B cell (primary cell): ENCODE measurements at regions not wholly inside any gene's neighbourhood (a gene's known extent, or its start where the extent isn't known, plus 50 kb on each side); places are given as distances from the start of the nearest gene placed in this dataset.

Source experiments
- ATAC-seq: fragments of 200-7000 bp; cut with Tn5 transposase; one replicate; pipeline ENCODE4 v1.10.0; 2021; ENCODE audit warnings: low read depth, mild to moderate bottlenecking, moderate number of reproducible peaks, moderate library complexity
- CTCF ChIA-PET: fragments of 350-600 bp; sonication (Branson Sonifier 250); formaldehyde crosslinking; loops from one replicate; lab custom pipeline; 2021; ENCODE audit warnings: antibody characterized with exemption, inconsistent platforms; lab: Charles Lee
- POLR2A ChIA-PET: fragments of 350-600 bp; sonication (Branson Sonifier 250); formaldehyde crosslinking; loops from one replicate; lab custom pipeline; 2021; ENCODE audit warnings: antibody characterized with exemption; lab: Charles Lee
- DNase-seq: peaks from one replicate; pipeline ENCODE4 v3.0.0; 2013
- H2AFZ ChIP-seq: 2 replicates; pipeline ENCODE4 v1.6.1; 2012; ENCODE audit warnings: mild to moderate bottlenecking, low read depth, low read length; ENCODE audit not compliant: insufficient read depth, poor library complexity, severe bottlenecking
- H3K27ac ChIP-seq, 2 donors: 1 replicate in 1 of 2; 2 replicates in 1 of 2; pipeline ENCODE4 v1.5.1; 2012 to 2013; ENCODE audit warnings: low read length in 2 of 2, mild to moderate bottlenecking in 2 of 2, moderate library complexity in 1 of 2
- H3K27me3 ChIP-seq, 4 experiments: fragments of 200-600 bp in 1 of 4; sonication (generic) in 1 of 4; replicated peaks in 1 of 4; 1 replicate in 2 of 4; 2 replicates in 2 of 4; pipeline versions ENCODE4 v1.6.1 to v1.7.0; 2013 to 2016; ENCODE audit warnings: low read length in 3 of 4, mild to moderate bottlenecking in 2 of 4, mixed read lengths in 1 of 4, moderate library complexity in 1 of 4; ENCODE audit not compliant: insufficient read depth in 4 of 4, control insufficient read depth in 3 of 4; ENCODE audit errors: control extremely low read depth in 1 of 4
- H3K36me3 ChIP-seq, 2 experiments: replicated peaks in 1 of 2; 1 replicate in 1 of 2; 2 replicates in 1 of 2; pipeline versions ENCODE4 v1.6.1 to v1.7.1; 2013; ENCODE audit warnings: low read length in 1 of 2; ENCODE audit not compliant: insufficient read depth in 2 of 2, control insufficient read depth in 1 of 2; ENCODE audit errors: control extremely low read depth in 1 of 2, extremely low read depth in 1 of 2
- H3K4me1 ChIP-seq, 2 donors: fragments of 200-600 bp in 1 of 2; sonication (generic) in 1 of 2; 1 replicate in 1 of 2; 2 replicates in 1 of 2; pipeline versions ENCODE4 v1.5.1 to v1.6.1; 2013 to 2017; ENCODE audit warnings: low read length in 2 of 2; ENCODE audit not compliant: control insufficient read depth in 2 of 2, insufficient read depth in 2 of 2
- H3K4me2 ChIP-seq: replicated peaks from 2 replicates; pipeline ENCODE3; 2012; ENCODE audit warnings: mild to moderate bottlenecking, low read depth, low read length; ENCODE audit not compliant: poor library complexity, severe bottlenecking
- H3K4me3 ChIP-seq, 5 experiments: fragments of 200-600 bp in 1 of 5; sonication (generic) in 1 of 5; 1 replicate in 3 of 5; 2 replicates in 2 of 5; pipeline versions ENCODE4 v1.5.1 to v1.7.0; 2011 to 2016; ENCODE audit warnings: low read length in 4 of 5, mild to moderate bottlenecking in 4 of 5, low read depth in 2 of 5, control low read depth in 1 of 5, moderate library complexity in 1 of 5; ENCODE audit not compliant: insufficient read depth in 1 of 5; ENCODE audit errors: control extremely low read depth in 1 of 5, extremely low read depth in 1 of 5
- H3K79me2 ChIP-seq: fragments of 200-600 bp; sonication (generic); one replicate; pipeline ENCODE4 v1.6.0; 2016; ENCODE audit warnings: low read length; ENCODE audit not compliant: control insufficient read depth, insufficient read depth
- H3K9ac ChIP-seq: fragments of 200-600 bp; sonication (generic); 2 replicates; pipeline ENCODE4 v1.6.1; 2017; ENCODE audit warnings: mild to moderate bottlenecking, low read length, moderate library complexity
- H3K9me3 ChIP-seq, 3 donors: one replicate each; pipeline versions ENCODE4 v1.6.1 to v1.7.1; 2013; ENCODE audit warnings: low read length in 2 of 3; ENCODE audit not compliant: control insufficient read depth in 2 of 3, insufficient read depth in 1 of 3; ENCODE audit errors: control extremely low read depth in 1 of 3
- H4K20me1 ChIP-seq: 2 replicates; pipeline ENCODE4 v1.6.0; 2012; ENCODE audit warnings: mild to moderate bottlenecking, low read length; ENCODE audit not compliant: insufficient read depth, control insufficient read depth, poor library complexity, severe bottlenecking
- H3K27ac Mint-ChIP-seq: one replicate; pipeline ENCODE4 v1.8.0; 2021; ENCODE audit warnings: mixed read lengths
- H3K27me3 Mint-ChIP-seq: one replicate; pipeline ENCODE4 v1.8.0; 2021; ENCODE audit warnings: mixed read lengths
- H3K4me1 Mint-ChIP-seq: one replicate; pipeline ENCODE4 v1.8.0; 2021; ENCODE audit warnings: mixed read lengths
- H3K4me3 Mint-ChIP-seq: one replicate; pipeline ENCODE4 v1.8.0; 2021; ENCODE audit warnings: mixed read lengths
- H3K9me3 Mint-ChIP-seq: one replicate; pipeline ENCODE4 v1.8.0; 2022; ENCODE audit warnings: mixed read lengths; ENCODE audit not compliant: insufficient read depth
- CTCF ChIP-seq: fragments of 200-600 bp; IDR thresholded peaks from one replicate; pipeline ENCODE4 v1.8.0; 2022; ENCODE audit warnings: antibody characterized with exemption, mild to moderate bottlenecking
- EZH2 ChIP-seq: IDR thresholded peaks from 2 replicates; pipeline ENCODE4 v1.6.1; 2012; ENCODE audit warnings: borderline replicate concordance, low read depth, mild to moderate bottlenecking, moderate library complexity, low read length; ENCODE audit not compliant: insufficient read depth, poor library complexity, severe bottlenecking
- WGBS: methylation state at CpG from one replicate; pipeline ENCODE4 v1.1.5; 2013; ENCODE audit warnings: missing lambda C conversion rate; ENCODE audit not compliant: insufficient coverage; 5-methylcytosine and 5-hydroxymethylcytosine counted together
- intact Hi-C: fragments of 100-400 bp; cut with micrococcal nuclease; formaldehyde crosslinking; loops from one replicate; pipeline ENCODE4 v1.10.0; 2022

- no peak overlapping the region for H3K4me3 Mint-ChIP-seq
- TF ChIP-seq EZH2 (no peak), CTCF (no peak)
- ATAC-seq (no peak), DNase-seq (no peak)
- Histone ChIP-seq H3K9ac (no peak overlapping the region), H3K27me3 (no peaks in the 10 kb centered on the region), H3K79me2 (no peaks in the 10 kb centered on the region), H3K27ac (no peak overlapping the region), H2AFZ (no peak overlapping the region), H3K4me2 (no peak overlapping the region), H3K4me1 (no peaks in the 10 kb centered on the region), H4K20me1 (no peaks in the 10 kb centered on the region), H3K9me3 (no peaks in the 10 kb centered on the region), H3K4me3 (no peak overlapping the region), H3K36me3 (no peaks in the 10 kb centered on the region)
- POLR2A ChIA-PET = no interaction called here
- no peaks in the 10 kb centered on the region for H3K9me3 Mint-ChIP-seq
- no peak overlapping the region for H3K27ac Mint-ChIP-seq
- intact Hi-C loops = no loop called here
- no peaks in the 10 kb centered on the region for H3K27me3 Mint-ChIP-seq
- CTCF ChIA-PET = no interaction called here
- 100% methylated on average over 2 of the region's 2 CpGs for WGBS
- peaks cover 5% of the 10 kb centered on the region for H3K4me1 Mint-ChIP-seq
These were observed 71.3 kb upstream of the CACNA1D start for GRCh38 chr3:53422954-53423698.

GRCh38 chr3:53425936-53426335 lies 68.5 kb upstream of the CACNA1D start:
- H3K4me1 Mint-ChIP-seq = peaks cover 28% of the 10 kb centered on the region
- H3K4me2 ChIP-seq = no peak overlapping the region
- no peak overlapping the region for H3K27ac Mint-ChIP-seq
- no peak for DNase-seq
- ATAC-seq = no peak
- TF ChIP-seq EZH2 (no peak), CTCF (no peak)
- no peaks in the 10 kb centered on the region for H4K20me1 ChIP-seq
- no peaks in the 10 kb centered on the region for H3K27me3 Mint-ChIP-seq
- H2AFZ ChIP-seq = no peak overlapping the region
- H3K27me3 ChIP-seq = no peaks in the 10 kb centered on the region
- H3K4me1 ChIP-seq = peaks cover 21 to 23% of the 10 kb centered on the region in 2 donors
- CTCF ChIA-PET = no interaction called here
- H3K27ac ChIP-seq = no peak overlapping the region
- H3K4me3 Mint-ChIP-seq = no peak overlapping the region
- no peaks in the 10 kb centered on the region for H3K9me3 Mint-ChIP-seq
- WGBS = 80% methylated on average over 1 of the region's 2 CpGs
- H3K36me3 ChIP-seq = no peaks in the 10 kb centered on the region
- no peaks in the 10 kb centered on the region for H3K9me3 ChIP-seq
- POLR2A ChIA-PET = no interaction called here
- no peak overlapping the region for H3K9ac ChIP-seq
- intact Hi-C loops = no loop called here
- H3K79me2 ChIP-seq = no peaks in the 10 kb centered on the region
- H3K4me3 ChIP-seq = no peak overlapping the region
